ENCODE measurements at regions not wholly inside any gene's neighbourhood (a gene's known extent, or its start where the extent isn't known, plus 50 kb on each side); places are given as distances from the start of the nearest gene placed in this dataset.
"Not testable (repeated sequence)": the region's sequence is repeated elsewhere in the genome, so short reads cannot be mapped to it uniquely, and the experiment has no call there.

DNA sequence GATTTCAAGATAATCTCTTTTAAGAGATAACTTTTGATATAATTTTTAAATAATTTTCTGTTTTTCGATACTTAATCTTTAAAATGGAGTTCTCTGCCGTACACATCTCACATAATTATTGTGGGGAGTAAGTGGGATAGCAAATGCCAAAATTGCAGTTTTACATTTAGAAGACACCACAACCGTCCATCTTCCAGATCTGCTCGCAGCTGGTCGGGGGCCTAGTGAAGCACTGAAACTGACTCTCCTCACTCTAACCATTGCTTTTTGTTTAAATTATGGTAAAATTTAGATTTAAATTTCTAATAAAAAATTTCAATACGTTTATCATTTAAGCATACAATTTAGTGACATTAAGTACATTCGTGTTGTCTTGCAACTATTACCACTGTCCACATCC lies 94.2 kb downstream of the PRR15 start:
- H3K4me3 ChIP-seq = no peak overlapping the region
- no peaks in the 10 kb centered on the region for H3K4me1 ChIP-seq
- H3K27me3 ChIP-seq = no peaks in the 10 kb centered on the region
- no peak overlapping the region for H3K27ac ChIP-seq
- no peak for TF ChIP-seq POLR2A (IDR thresholded peaks at IDR 0.05)
- TF ChIP-seq, protein P1, sequence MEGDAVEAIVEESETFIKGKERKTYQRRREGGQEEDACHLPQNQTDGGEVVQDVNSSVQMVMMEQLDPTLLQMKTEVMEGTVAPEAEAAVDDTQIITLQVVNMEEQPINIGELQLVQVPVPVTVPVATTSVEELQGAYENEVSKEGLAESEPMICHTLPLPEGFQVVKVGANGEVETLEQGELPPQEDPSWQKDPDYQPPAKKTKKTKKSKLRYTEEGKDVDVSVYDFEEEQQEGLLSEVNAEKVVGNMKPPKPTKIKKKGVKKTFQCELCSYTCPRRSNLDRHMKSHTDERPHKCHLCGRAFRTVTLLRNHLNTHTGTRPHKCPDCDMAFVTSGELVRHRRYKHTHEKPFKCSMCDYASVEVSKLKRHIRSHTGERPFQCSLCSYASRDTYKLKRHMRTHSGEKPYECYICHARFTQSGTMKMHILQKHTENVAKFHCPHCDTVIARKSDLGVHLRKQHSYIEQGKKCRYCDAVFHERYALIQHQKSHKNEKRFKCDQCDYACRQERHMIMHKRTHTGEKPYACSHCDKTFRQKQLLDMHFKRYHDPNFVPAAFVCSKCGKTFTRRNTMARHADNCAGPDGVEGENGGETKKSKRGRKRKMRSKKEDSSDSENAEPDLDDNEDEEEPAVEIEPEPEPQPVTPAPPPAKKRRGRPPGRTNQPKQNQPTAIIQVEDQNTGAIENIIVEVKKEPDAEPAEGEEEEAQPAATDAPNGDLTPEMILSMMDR (IDR thresholded peaks at IDR 0.05) = no peak
- intact Hi-C loops (cut with DNase I) = no loop called here
- H3K36me3 ChIP-seq (replicated peaks in 1 of 2; ENCODE audit: insufficient read depth in 1 of 2, low read depth in 2 of 2) = no peaks in the 10 kb centered on the region
- DNase-seq (no peak), ATAC-seq (no peak)
- WGBS, 2 donors = 87 to 92% methylated on average over 7 of the region's 7 CpGs
- H3K9me3 ChIP-seq = no peaks in the 10 kb centered on the region

DNA sequence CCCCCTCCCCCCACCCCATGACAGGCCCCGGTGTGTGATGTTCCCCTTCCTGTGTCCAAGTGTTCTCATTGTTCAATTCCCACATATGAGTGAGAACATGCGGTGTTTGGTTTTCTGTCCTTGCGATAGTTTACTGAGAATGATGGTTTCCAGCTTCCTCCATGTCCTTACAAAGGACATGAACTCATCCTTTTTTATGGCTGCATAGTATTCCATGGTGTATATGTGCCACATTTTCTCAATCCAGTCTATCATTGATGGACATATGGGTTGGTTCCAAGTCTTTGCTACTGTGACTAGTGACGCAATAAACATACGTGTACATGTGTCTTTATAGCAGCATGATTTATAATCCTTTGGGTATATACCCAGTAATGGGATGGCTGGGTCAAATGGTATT lies 95.6 kb downstream of the PRR15 start:
- H3K27ac ChIP-seq; ATAC-seq; H3K9me3 ChIP-seq; H3K36me3 ChIP-seq (replicated peaks in 1 of 2; ENCODE audit: insufficient read depth in 1 of 2, low read depth in 2 of 2); H3K4me1 ChIP-seq; H3K27me3 ChIP-seq; H3K4me3 ChIP-seq; DNase-seq; intact Hi-C loops (cut with DNase I): not testable (repeated sequence)
- WGBS, 2 donors = 64 to 94% methylated on average over 2 to 3 of the region's 5 CpGs

DNA sequence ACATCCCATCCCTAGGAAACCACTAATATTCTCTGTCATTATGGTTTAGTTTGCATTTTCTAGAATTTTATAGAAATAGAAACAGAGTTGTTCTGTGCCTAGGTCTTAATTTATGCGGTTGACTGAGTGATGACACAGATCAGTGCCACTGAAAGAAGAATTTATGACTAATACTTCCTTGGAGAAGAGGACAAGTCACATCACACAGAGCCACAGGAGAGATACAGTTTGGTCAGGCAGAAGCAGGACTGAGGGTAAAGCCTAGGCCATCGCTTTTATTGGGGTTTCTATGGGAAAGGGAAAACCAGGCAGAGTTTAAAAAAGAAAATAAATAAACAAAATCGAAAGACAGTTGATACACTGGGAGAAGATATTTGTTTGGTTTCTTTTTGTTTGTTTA lies 99.3 kb downstream of the PRR15 start:
- H3K36me3 ChIP-seq (replicated peaks in 1 of 2; ENCODE audit: insufficient read depth in 1 of 2, low read depth in 2 of 2); H3K9me3 ChIP-seq; DNase-seq; H3K27ac ChIP-seq; H3K27me3 ChIP-seq; intact Hi-C loops (cut with DNase I); H3K4me1 ChIP-seq; ATAC-seq; H3K4me3 ChIP-seq: not testable (repeated sequence)
- 84 to 86% methylated on average over 3 of the region's 3 CpGs for WGBS, 2 donors

DNA sequence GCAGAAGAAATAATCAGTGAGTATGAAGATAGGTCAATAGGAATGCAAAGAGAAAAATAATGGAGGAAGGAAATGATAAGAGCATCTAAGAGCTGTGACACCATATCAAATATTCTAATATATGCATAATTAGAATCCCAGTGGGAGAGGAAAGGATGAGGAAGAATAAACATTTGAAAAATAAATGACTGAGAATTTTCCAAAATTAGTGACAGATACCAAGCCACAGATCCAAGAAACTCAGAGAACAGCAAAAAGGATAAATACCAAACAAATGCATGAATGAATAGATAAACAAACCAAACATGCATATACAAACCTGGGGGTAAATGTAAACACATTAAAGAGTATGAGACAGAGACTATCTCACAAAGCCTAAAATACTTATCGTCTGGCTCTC lies 101.4 kb downstream of the PRR15 start:
- H3K27me3 ChIP-seq; H3K27ac ChIP-seq; H3K9me3 ChIP-seq; H3K36me3 ChIP-seq (replicated peaks in 1 of 2; ENCODE audit: insufficient read depth in 1 of 2, low read depth in 2 of 2); ATAC-seq; intact Hi-C loops (cut with DNase I); DNase-seq; H3K4me1 ChIP-seq; H3K4me3 ChIP-seq: not testable (repeated sequence)
- 96% methylated on average over 1 of the region's 1 CpG for WGBS, 2 donors

DNA sequence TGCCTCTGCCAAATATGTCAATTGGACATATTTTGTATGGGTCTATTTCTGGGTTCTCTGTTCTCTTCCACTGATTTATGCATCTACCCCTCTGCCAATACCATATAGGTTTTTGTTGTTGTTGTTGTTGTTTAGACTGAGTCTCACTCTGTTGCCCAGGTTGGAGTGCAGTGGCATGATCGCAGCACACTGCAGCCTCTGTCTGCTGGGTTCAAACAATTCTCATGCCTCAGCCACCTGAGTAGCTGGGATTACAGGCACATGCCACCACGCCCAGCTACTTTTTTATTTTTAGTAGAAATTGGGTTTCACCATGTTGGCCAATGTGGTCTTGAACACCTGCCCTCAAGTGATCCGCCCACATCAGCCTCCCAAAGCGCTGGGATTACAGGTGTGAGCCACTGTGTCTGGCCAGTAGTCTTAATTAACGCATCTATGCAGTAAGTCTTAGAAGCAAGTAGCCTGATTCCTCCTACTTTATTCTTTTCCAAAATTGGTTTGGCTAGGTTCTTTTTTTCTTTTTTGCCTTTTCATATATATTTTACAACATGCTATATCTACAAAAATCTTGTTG lies 103.5 kb downstream of the PRR15 start:
- H3K4me1 ChIP-seq; H3K9me3 ChIP-seq; intact Hi-C loops (cut with DNase I); ATAC-seq; DNase-seq; H3K27ac ChIP-seq; H3K36me3 ChIP-seq (replicated peaks in 1 of 2; ENCODE audit: insufficient read depth in 1 of 2, low read depth in 2 of 2); H3K4me3 ChIP-seq; H3K27me3 ChIP-seq: not testable (repeated sequence)
- WGBS, 2 donors = 90% methylated on average over 3 to 4 of the region's 5 CpGs

DNA sequence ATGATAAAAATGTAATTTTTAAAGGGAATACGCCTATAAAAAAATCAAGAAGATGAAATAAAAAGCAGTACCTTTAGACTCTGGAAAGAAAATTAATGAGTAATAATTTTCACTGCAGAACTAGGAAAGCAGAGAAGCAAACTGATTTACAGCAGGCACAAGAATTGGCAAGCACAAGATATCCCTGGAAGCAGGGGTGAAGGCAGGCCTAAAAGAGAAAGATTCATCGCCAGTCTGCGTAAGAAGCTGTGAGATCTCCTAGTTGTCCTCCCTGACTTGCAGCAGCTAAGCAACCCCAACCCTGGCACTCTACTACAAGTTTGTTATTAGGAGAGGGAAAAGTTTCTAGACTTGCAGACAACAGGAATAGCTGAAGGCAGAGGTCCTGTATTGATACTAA lies 107.7 kb downstream of the PRR15 start:
- H3K4me3 ChIP-seq; ATAC-seq; H3K9me3 ChIP-seq; intact Hi-C loops (cut with DNase I); DNase-seq; H3K36me3 ChIP-seq (replicated peaks in 1 of 2; ENCODE audit: insufficient read depth in 1 of 2, low read depth in 2 of 2); H3K27me3 ChIP-seq; H3K4me1 ChIP-seq; H3K27ac ChIP-seq: not testable (repeated sequence)
- WGBS, 2 donors = 79 to 83% methylated on average over 3 of the region's 3 CpGs

DNA sequence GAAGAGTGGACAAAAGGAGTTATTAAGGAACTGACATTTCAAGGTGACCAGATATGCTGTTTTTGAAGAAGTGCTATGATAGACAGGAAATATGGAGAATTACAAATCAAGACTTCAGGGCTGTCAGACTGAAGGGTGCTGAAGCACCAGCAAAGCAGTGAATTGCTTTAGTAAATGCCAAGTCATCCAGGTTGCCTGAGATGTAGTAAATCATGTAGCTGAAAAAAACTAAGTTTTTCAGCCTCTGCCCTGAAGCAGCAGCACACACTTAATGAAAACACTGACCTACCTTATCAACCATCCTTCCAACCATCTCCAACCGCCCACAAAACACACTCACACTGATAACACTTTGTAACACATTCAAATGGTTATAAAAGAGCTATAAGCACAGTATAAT lies 110.0 kb downstream of the PRR15 start:
- ATAC-seq = not testable (repeated sequence)

DNA sequence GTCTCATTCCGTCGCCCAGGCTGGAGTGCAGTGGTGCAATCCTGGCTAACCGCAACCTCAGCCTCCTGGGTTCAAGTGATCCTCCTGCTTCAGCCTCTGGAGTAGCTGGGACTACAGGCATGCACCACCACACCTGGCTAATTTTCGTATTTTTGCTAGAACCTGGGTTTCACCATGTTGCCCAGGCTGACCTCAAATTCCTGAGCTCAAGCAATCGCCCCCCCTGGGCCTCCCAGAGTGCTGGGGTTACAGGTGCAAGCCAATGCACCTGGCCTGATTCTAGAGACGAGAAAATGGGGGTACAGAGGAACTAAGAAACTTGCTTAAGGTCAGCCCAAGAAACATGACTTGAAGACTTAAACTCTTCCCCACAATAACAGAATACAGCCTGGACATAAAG lies 111.0 kb downstream of the PRR15 start:
- H3K4me3 ChIP-seq; DNase-seq; H3K27ac ChIP-seq; H3K27me3 ChIP-seq; ATAC-seq; H3K36me3 ChIP-seq (replicated peaks in 1 of 2; ENCODE audit: insufficient read depth in 1 of 2, low read depth in 2 of 2); H3K9me3 ChIP-seq; intact Hi-C loops (cut with DNase I); H3K4me1 ChIP-seq: not testable (repeated sequence)
- 81 to 100% methylated on average over 2 of the region's 6 CpGs for WGBS, 2 donors

More for the DNA sequence above, 110.0 kb downstream of the PRR15 start:
- H3K27ac ChIP-seq; H3K36me3 ChIP-seq (replicated peaks in 1 of 2; ENCODE audit: insufficient read depth in 1 of 2, low read depth in 2 of 2); H3K4me3 ChIP-seq; intact Hi-C loops (cut with DNase I); H3K27me3 ChIP-seq; H3K9me3 ChIP-seq; DNase-seq; H3K4me1 ChIP-seq: not testable (repeated sequence)
- 32 to 44% methylated on average over 1 of the region's 1 CpG for WGBS, 2 donors

DNA sequence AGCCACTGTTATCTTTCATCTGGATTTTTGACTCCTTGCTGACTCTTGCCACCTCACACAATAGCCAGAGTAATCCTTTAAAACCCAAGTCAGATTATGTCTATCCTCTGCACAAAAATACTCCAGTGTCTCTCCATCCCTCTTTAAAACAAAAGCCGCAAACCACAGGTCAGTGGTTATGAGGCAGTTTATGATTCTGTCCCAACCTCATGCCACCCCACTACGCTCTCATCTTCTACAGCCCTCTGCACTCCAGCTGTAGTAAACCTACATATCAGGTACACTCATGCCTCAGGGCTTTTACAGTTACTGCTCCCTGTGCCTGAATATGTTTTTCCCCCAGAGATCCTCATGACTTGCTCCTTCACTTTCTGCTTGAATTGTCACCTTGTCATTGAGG lies 113.6 kb downstream of the PRR15 start:
- DNase-seq; H3K4me3 ChIP-seq; H3K9me3 ChIP-seq; intact Hi-C loops (cut with DNase I); H3K27me3 ChIP-seq; H3K36me3 ChIP-seq (replicated peaks in 1 of 2; ENCODE audit: insufficient read depth in 1 of 2, low read depth in 2 of 2); H3K27ac ChIP-seq; H3K4me1 ChIP-seq; ATAC-seq: not testable (repeated sequence)
- 91 to 94% methylated on average over 2 of the region's 2 CpGs for WGBS, 2 donors

DNA sequence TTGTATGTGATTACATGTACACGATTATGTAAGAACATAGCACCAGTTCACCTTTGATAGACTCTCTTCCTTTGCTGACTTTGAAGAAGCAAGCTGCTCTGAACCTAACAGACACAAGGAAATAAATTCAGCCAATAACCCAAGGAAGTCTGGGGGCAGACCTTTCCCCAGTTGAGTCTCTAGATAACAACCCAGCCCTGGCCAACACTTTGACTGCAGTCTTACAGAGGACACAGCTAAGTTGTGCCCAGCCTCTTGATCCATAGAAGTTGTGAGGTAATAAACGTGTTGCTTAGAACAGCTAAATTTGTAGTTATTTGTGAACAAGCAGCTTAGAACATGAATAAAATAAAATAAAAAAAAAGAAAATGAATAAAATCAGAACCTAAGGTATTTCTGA lies 116.3 kb downstream of the PRR15 start:
- WGBS, 2 donors = 39 to 56% methylated on average over 2 of the region's 2 CpGs
- H3K27ac ChIP-seq; H3K36me3 ChIP-seq (replicated peaks in 1 of 2; ENCODE audit: insufficient read depth in 1 of 2, low read depth in 2 of 2); ATAC-seq; H3K9me3 ChIP-seq; H3K27me3 ChIP-seq; H3K4me1 ChIP-seq; intact Hi-C loops (cut with DNase I); DNase-seq; H3K4me3 ChIP-seq: not testable (repeated sequence)

DNA sequence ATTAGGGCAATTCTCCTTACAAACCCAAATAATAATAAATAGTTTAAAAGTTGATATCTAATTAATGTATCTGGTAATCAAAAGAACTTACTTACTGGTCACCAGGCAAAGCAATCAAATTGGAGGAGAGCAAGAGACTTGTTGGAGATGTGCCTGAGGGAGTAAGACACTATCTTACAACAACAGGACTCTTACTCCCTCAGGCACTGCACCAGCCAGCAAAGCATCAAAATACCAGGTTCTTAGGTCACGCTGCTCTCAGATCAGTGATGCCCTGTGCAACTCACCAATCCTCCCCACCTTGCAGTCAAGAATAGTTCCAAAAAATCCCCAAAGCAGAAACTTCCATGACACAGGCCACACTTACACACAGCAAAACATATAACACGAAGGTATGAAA lies 117.0 kb downstream of the PRR15 start:
- WGBS, 2 donors = 71 to 100% methylated on average over 1 to 2 of the region's 2 CpGs
- ATAC-seq; H3K36me3 ChIP-seq (replicated peaks in 1 of 2; ENCODE audit: insufficient read depth in 1 of 2, low read depth in 2 of 2); H3K9me3 ChIP-seq; H3K4me1 ChIP-seq; H3K27ac ChIP-seq; intact Hi-C loops (cut with DNase I); H3K27me3 ChIP-seq; H3K4me3 ChIP-seq; DNase-seq: not testable (repeated sequence)
